ENCODE measurements at regions not wholly inside any gene's neighbourhood (a gene's known extent, or its start where the extent isn't known, plus 50 kb on each side); places are given as distances from the start of the nearest gene placed in this dataset.
"Not testable (repeated sequence)": the region's sequence is repeated elsewhere in the genome, so short reads cannot be mapped to it uniquely, and the experiment has no call there.

GRCh38 chr4:153873741-153874140 lies 84.9 kb upstream of the SFRP2 start:
- H3K27ac Mint-ChIP-seq, result no peak overlapping the region
- peaks cover 9% of the 10 kb centered on the region for H3K9me3 Mint-ChIP-seq
- no peak overlapping the region for H3K4me3 Mint-ChIP-seq
- Histone ChIP-seq H3K27me3 (ENCODE audit: control insufficient read depth, insufficient read depth, low read length, poor library complexity, severe bottlenecking) (no peaks in the 10 kb centered on the region), H3K9me3 (ENCODE audit: control insufficient read depth, low read length) (peaks cover 2% of the 10 kb centered on the region), H3K27ac (ENCODE audit: low read depth, low read length) (no peak overlapping the region), H3K9ac (ENCODE audit: extremely low read depth, low read length, poor library complexity, severe bottlenecking) (no peak overlapping the region), H3K4me1 (ENCODE audit: control insufficient read depth, insufficient read depth, low read length) (peaks cover 4% of the 10 kb centered on the region), H3K36me3 (ENCODE audit: control insufficient read depth, insufficient read depth, low read length) (no peaks in the 10 kb centered on the region), H3K4me3 (ENCODE audit: low read length) (no peak overlapping the region)
- no peaks in the 10 kb centered on the region for H3K27me3 Mint-ChIP-seq (ENCODE audit: insufficient read depth)
- peaks cover under 1% of the 10 kb centered on the region for H3K36me3 Mint-ChIP-seq (ENCODE audit: low read depth)
- no peak for DNase-seq
- WGBS, 2 experiments (ENCODE audit: insufficient coverage in 1 of 2, insufficient read length in 1 of 2), result 90 to 100% methylated on average over 1 of the region's 1 CpG
- no peak for TF ChIP-seq CTCF (conservative IDR thresholded peaks at IDR 0.05)
- H3K4me1 Mint-ChIP-seq, result peaks cover 5% of the 10 kb centered on the region

GRCh38 chr4:153866766-153867165 lies 77.9 kb upstream of the SFRP2 start:
- not testable (repeated sequence) for H3K27me3 Mint-ChIP-seq (ENCODE audit: insufficient read depth); H3K27me3 ChIP-seq (ENCODE audit: control insufficient read depth, insufficient read depth, low read length, poor library complexity, severe bottlenecking); H3K4me1 ChIP-seq (ENCODE audit: control insufficient read depth, insufficient read depth, low read length); H3K9ac ChIP-seq (ENCODE audit: extremely low read depth, low read length, poor library complexity, severe bottlenecking); DNase-seq; H3K27ac ChIP-seq (ENCODE audit: low read depth, low read length); H3K27ac Mint-ChIP-seq; H3K4me3 Mint-ChIP-seq; H3K36me3 Mint-ChIP-seq (ENCODE audit: low read depth); H3K4me3 ChIP-seq (ENCODE audit: low read length); H3K36me3 ChIP-seq (ENCODE audit: control insufficient read depth, insufficient read depth, low read length); H3K4me1 Mint-ChIP-seq
- H3K9me3 Mint-ChIP-seq, result peaks cover 61% of the 10 kb centered on the region
- H3K9me3 ChIP-seq (ENCODE audit: control insufficient read depth, low read length), result peaks cover 48% of the 10 kb centered on the region
- WGBS, 2 experiments (ENCODE audit: insufficient coverage in 1 of 2, insufficient read length in 1 of 2), result 93% methylated on average over 1 of the region's 1 CpG; no CpG with 5 or more reads in 1 of the 2 experiments

DNA sequence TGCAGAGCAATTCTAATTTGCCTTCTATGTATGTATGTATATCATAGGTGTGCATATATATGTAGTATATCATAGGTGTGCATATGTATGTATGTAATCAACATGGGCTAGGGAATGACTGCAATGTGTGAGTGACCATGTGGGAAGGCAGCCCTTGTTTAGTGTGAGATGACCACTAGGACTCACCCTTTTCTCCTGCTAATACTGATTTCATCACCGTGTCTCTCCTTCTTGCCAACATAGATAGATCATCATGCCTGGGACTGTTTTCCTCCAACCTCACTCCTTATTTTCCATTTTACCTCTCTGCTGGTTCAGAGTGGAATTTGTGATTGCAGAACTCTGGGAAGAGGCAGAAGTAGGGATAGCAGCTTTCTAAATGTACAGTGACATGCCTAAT lies 63.6 kb upstream of the SFRP2 start:
- TF ChIP-seq CTCF (conservative IDR thresholded peaks at IDR 0.05), result no peak
- Mint-ChIP-seq H3K27ac (no peak overlapping the region), H3K36me3 (ENCODE audit: low read depth) (no peaks in the 10 kb centered on the region), H3K4me3 (no peak overlapping the region), H3K4me1 (no peaks in the 10 kb centered on the region), H3K9me3 (peaks cover 34% of the 10 kb centered on the region), H3K27me3 (ENCODE audit: insufficient read depth) (peaks cover 7% of the 10 kb centered on the region)
- H3K36me3 ChIP-seq (ENCODE audit: control insufficient read depth, insufficient read depth, low read length), result no peaks in the 10 kb centered on the region
- no peaks in the 10 kb centered on the region for H3K4me1 ChIP-seq (ENCODE audit: control insufficient read depth, insufficient read depth, low read length)
- WGBS, 2 experiments (ENCODE audit: insufficient coverage in 1 of 2, insufficient read length in 1 of 2), result 100% methylated on average over 1 of the region's 1 CpG
- H3K27ac ChIP-seq (ENCODE audit: low read depth, low read length), result no peak overlapping the region
- no peak overlapping the region for H3K4me3 ChIP-seq (ENCODE audit: low read length)
- no peaks in the 10 kb centered on the region for H3K27me3 ChIP-seq (ENCODE audit: control insufficient read depth, insufficient read depth, low read length, poor library complexity, severe bottlenecking)
- no peak overlapping the region for H3K9ac ChIP-seq (ENCODE audit: extremely low read depth, low read length, poor library complexity, severe bottlenecking)
- DNase-seq, result no peak
- H3K9me3 ChIP-seq (ENCODE audit: control insufficient read depth, low read length), result no peaks in the 10 kb centered on the region
